Superior temporal gyrus (tissue), 1 donor: ENCODE measurements at regions not wholly inside any gene's neighbourhood (a gene's known extent, or its start where the extent isn't known, plus 50 kb on each side); places are given as distances from the start of the nearest gene placed in this dataset.
"Not testable (repeated sequence)": the region's sequence is repeated elsewhere in the genome, so short reads cannot be mapped to it uniquely, and the experiment has no call there.

Experiments used
- DNase-seq: peaks from one replicate; pipeline ENCODE4 v3.0.0-alpha.2; 2016; ENCODE audit errors: extremely low spot score

GRCh38 chr7:131042269-131043160, 285.2 kb upstream of the MKLN1 start:
- no peak for DNase-seq

- DNase-seq: no peak
Measured at GRCh38 chr7:131045526-131045925, 282.1 kb upstream of the MKLN1 start.

GRCh38 chr7:131046246-131046645, 281.4 kb upstream of the MKLN1 start:
- DNase-seq: no peak

GRCh38 chr7:131047651-131048304, 279.9 kb upstream of the MKLN1 start:
- DNase-seq: no peak

GRCh38 chr7:131051304-131051703, 276.4 kb upstream of the MKLN1 start:
- DNase-seq: no peak

- DNase-seq: no peak
Measured at GRCh38 chr7:131052285-131052904, 275.3 kb upstream of the MKLN1 start.

- no peak for DNase-seq
Measured at GRCh38 chr7:131056007-131056406, 271.7 kb upstream of the MKLN1 start.

GRCh38 chr7:131057015-131057793, 270.5 kb upstream of the MKLN1 start:
- DNase-seq: peak; percentile 60

GRCh38 chr7:131057794-131058070, 269.9 kb upstream of the MKLN1 start:
- no peak for DNase-seq

GRCh38 chr7:131058561-131059288, 269.0 kb upstream of the MKLN1 start:
- not testable (repeated sequence) for DNase-seq

GRCh38 chr7:131059401-131059800, 268.3 kb upstream of the MKLN1 start:
- DNase-seq: not testable (repeated sequence)

- DNase-seq: no peak
Measured at GRCh38 chr7:131061158-131061557, 266.5 kb upstream of the MKLN1 start.

GRCh38 chr7:131061818-131062217, 265.9 kb upstream of the MKLN1 start:
- DNase-seq: no peak

GRCh38 chr7:131066635-131067034, 261.0 kb upstream of the MKLN1 start:
- DNase-seq: no peak

GRCh38 chr7:131067220-131067619, 260.5 kb upstream of the MKLN1 start:
- DNase-seq: no peak

GRCh38 chr7:131068604-131069021, 259.1 kb upstream of the MKLN1 start:
- no peak for DNase-seq

GRCh38 chr7:131071786-131072504, 255.7 kb upstream of the MKLN1 start:
- no peak for DNase-seq

- DNase-seq: no peak
Measured at GRCh38 chr7:131072505-131073091, 255.1 kb upstream of the MKLN1 start.

- DNase-seq: no peak
Measured at GRCh38 chr7:131074043-131074442, 253.6 kb upstream of the MKLN1 start.

GRCh38 chr7:131074585-131074984, 253.1 kb upstream of the MKLN1 start:
- DNase-seq: no peak
